Upper lobe of left lung (tissue), 4 donors: ENCODE measurements at regions not wholly inside any gene's neighbourhood (a gene's known extent, or its start where the extent isn't known, plus 50 kb on each side); places are given as distances from the start of the nearest gene placed in this dataset.

ENCODE experiments used
- CTCF ChIP-seq, 6 experiments: fragments of 450-650 bp in 4 of 6; fragments of 200-600 bp in 2 of 6; sonication (generic) in 2 of 6; IDR thresholded peaks; one replicate each; pipeline ENCODE4 v1.5.1; 2016 to 2019; ENCODE audit warnings: antibody characterized with exemption in 6 of 6
- EP300 ChIP-seq, 4 donors: sonication (generic); formaldehyde crosslinking; IDR thresholded peaks; one replicate each; pipeline ENCODE4 v1.5.1; 2017; ENCODE audit warnings: antibody characterized with exemption in 4 of 4, control low read depth in 2 of 4
- POLR2A ChIP-seq, 4 donors: fragments of 450-650 bp; IDR thresholded peaks; one replicate each; pipeline ENCODE4 v1.5.1; 2016 to 2017; ENCODE audit warnings: antibody characterized with exemption in 4 of 4, mild to moderate bottlenecking in 2 of 4

DNA sequence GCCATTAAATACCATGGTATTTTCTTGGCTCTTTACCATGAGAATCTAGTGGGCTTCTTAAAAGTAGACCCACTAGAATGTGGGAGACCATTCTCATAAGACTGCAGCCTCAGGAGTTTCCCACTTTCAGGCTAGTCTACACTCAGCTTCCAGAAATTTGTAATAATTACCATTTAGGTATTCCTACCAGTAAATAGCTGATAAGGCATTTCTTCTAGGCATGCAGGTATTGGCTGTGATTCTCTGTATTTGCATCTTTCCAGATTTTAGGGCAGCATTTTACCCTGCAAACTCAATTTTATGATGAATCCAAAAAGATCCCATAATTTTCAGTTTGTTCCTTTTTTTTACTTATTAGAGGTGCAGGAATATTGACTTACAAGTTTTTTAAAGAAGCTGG is 496.6 kb downstream of the TRAM1L1 start:
- TF ChIP-seq POLR2A (IDR thresholded peaks at IDR 0.05) (no peak), CTCF (IDR thresholded peaks at IDR 0.05) (no peak), EP300 (IDR thresholded peaks at IDR 0.05) (no peak)
